ENCODE measurements at regions not wholly inside any gene's neighbourhood (a gene's known extent, or its start where the extent isn't known, plus 50 kb on each side); places are given as distances from the start of the nearest gene placed in this dataset.

DNA sequence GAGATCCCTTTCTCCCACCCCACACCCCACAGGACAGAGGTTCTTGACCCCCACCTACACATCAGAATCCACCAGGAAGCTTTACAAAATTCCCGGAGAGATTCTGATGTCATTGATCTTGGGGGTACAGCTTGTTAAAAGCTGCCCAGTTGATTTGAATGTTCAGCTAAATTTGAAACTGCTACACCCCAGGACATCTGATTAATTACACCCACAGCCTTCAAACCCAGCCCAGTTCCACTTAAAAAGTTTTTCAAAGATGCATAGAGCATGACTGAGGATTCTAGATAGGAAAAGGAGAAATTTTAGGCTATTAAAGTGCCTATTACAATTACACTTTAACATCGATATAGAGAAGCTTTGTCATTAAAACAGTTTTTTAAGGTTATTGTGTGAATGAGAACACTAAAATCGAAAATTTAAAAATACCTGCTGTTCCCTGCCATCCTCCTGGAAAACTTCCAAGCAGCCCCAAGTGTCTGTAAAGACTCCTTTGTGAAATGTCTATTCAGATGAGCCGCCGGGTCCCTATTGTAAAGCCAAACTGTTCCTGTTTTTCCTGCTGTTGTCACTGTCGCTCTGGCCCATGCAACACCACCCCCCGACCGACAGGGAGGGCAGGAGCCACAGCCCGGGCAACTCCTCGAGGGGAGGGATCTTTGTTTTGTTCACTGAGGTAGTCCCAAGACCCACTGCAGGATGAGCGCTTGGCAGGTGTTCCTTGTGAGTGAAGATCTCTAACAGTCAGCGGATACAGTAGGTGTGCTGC lies 132.5 kb upstream of the PHACTR3 start:
- Histone ChIP-seq H3K27me3 (ENCODE audit: low read length) (no peaks in the 10 kb centered on the region), H3F3A (ENCODE audit: insufficient read depth) (no peaks in the 10 kb centered on the region), H2AFZ (ENCODE audit: low read depth, low read length, severe bottlenecking) (no peak overlapping the region), H3K9me3 (ENCODE audit: insufficient read depth, low read length) (no peaks in the 10 kb centered on the region), H3K36me3 (ENCODE audit: low read length) (no peaks in the 10 kb centered on the region), H3K27ac (ENCODE audit: low read depth, low read length) (no peak overlapping the region), H3K4me2 (ENCODE audit: low read depth, low read length, poor library complexity, severe bottlenecking) (no peak overlapping the region), H3K9me2 (replicated peaks; ENCODE audit: insufficient read depth, low read length) (no peaks in the 10 kb centered on the region), H3K79me2 (ENCODE audit: insufficient read depth, low read length) (no peaks in the 10 kb centered on the region), H3K4me3 (ENCODE audit: insufficient read depth, low read length, poor library complexity, severe bottlenecking) (no peak overlapping the region), H3K9ac (ENCODE audit: low read length) (no peak overlapping the region), H4K20me1 (ENCODE audit: low read depth, low read length) (no peaks in the 10 kb centered on the region)
- no peak for TF ChIP-seq CTCF (IDR thresholded peaks at IDR 0.05; ENCODE audit: insufficient read depth, low read length, poor library complexity, severe bottlenecking)
- no peak for TF ChIP-seq EZH2phosphoT487 (conservative IDR thresholded peaks at IDR 0.05; ENCODE audit: low read length)

GRCh38 chr20:59473742-59474141 lies 130.6 kb upstream of the PHACTR3 start:
- TF ChIP-seq EZH2phosphoT487 (conservative IDR thresholded peaks at IDR 0.05; ENCODE audit: low read length) (no peak), CTCF (IDR thresholded peaks at IDR 0.05; ENCODE audit: insufficient read depth, low read length, poor library complexity, severe bottlenecking) (no peak)
- Histone ChIP-seq H3K27ac (ENCODE audit: low read depth, low read length) (no peak overlapping the region), H3K9me3 (ENCODE audit: insufficient read depth, low read length) (no peaks in the 10 kb centered on the region), H3K4me3 (ENCODE audit: insufficient read depth, low read length, poor library complexity, severe bottlenecking) (no peak overlapping the region), H3K4me2 (ENCODE audit: low read depth, low read length, poor library complexity, severe bottlenecking) (no peak overlapping the region), H2AFZ (ENCODE audit: low read depth, low read length, severe bottlenecking) (no peak overlapping the region), H3K27me3 (ENCODE audit: low read length) (no peaks in the 10 kb centered on the region), H3K36me3 (ENCODE audit: low read length) (no peaks in the 10 kb centered on the region), H4K20me1 (ENCODE audit: low read depth, low read length) (no peaks in the 10 kb centered on the region), H3K9me2 (replicated peaks; ENCODE audit: insufficient read depth, low read length) (no peaks in the 10 kb centered on the region), H3K9ac (ENCODE audit: low read length) (no peak overlapping the region), H3K79me2 (ENCODE audit: insufficient read depth, low read length) (no peaks in the 10 kb centered on the region), H3F3A (ENCODE audit: insufficient read depth) (no peaks in the 10 kb centered on the region)

GRCh38 chr20:59481067-59481466 lies 123.3 kb upstream of the PHACTR3 start:
- no peaks in the 10 kb centered on the region for H3F3A ChIP-seq (ENCODE audit: insufficient read depth)
- H3K9ac ChIP-seq (ENCODE audit: low read length): no peak overlapping the region
- no peaks in the 10 kb centered on the region for H3K9me2 ChIP-seq (replicated peaks; ENCODE audit: insufficient read depth, low read length)
- TF ChIP-seq EZH2phosphoT487 (conservative IDR thresholded peaks at IDR 0.05; ENCODE audit: low read length) (no peak), CTCF (IDR thresholded peaks at IDR 0.05; ENCODE audit: insufficient read depth, low read length, poor library complexity, severe bottlenecking) (no peak)
- no peaks in the 10 kb centered on the region for H4K20me1 ChIP-seq (ENCODE audit: low read depth, low read length)
- H2AFZ ChIP-seq (ENCODE audit: low read depth, low read length, severe bottlenecking): no peak overlapping the region
- H3K79me2 ChIP-seq (ENCODE audit: insufficient read depth, low read length): no peaks in the 10 kb centered on the region
- H3K4me2 ChIP-seq (ENCODE audit: low read depth, low read length, poor library complexity, severe bottlenecking): no peak overlapping the region
- no peak overlapping the region for H3K4me3 ChIP-seq (ENCODE audit: insufficient read depth, low read length, poor library complexity, severe bottlenecking)
- H3K27me3 ChIP-seq (ENCODE audit: low read length): no peaks in the 10 kb centered on the region
- H3K27ac ChIP-seq (ENCODE audit: low read depth, low read length): no peak overlapping the region
- no peaks in the 10 kb centered on the region for H3K36me3 ChIP-seq (ENCODE audit: low read length)
- no peaks in the 10 kb centered on the region for H3K9me3 ChIP-seq (ENCODE audit: insufficient read depth, low read length)

Data from SU-DHL-6 (cell line).